Endothelial cell of umbilical vein (primary cell): ENCODE measurements at regions not wholly inside any gene's neighbourhood (a gene's known extent, or its start where the extent isn't known, plus 50 kb on each side); places are given as distances from the start of the nearest gene placed in this dataset.

ENCODE experiments used
- BruUV-seq: library from RNA; stranded (reverse); fragments of 400-500 nt; replicated peaks from 2 replicates; lab custom pipeline; 2021; lab: Mats Ljungman, UMichigan
- CTCF ChIA-PET: fragments of 300-600, 350-600 bp; sonication (Branson Sonifier 250); formaldehyde crosslinking; loops from one replicate; lab custom pipeline; 2021; ENCODE audit warnings: antibody characterized with exemption, inconsistent platforms; lab: Charles Lee
- POLR2A ChIA-PET: fragments of 300-600, 350-600 bp; sonication (Branson Sonifier 250); formaldehyde crosslinking; loops from one replicate; lab custom pipeline; 2021; ENCODE audit warnings: antibody characterized with exemption, inconsistent platforms; lab: Charles Lee
- DNase-seq: peaks from one replicate; pipeline ENCODE4 v3.0.0-alpha.2; 2011; ENCODE audit warnings: low read depth, low spot score
- FAIRE-seq: peaks from 2 replicates; lab custom pipeline; 2011; peaks lifted over from hg19 to GRCh38; lab: Jason Lieb, UNC
- H2AFZ ChIP-seq: 2 replicates; pipeline ENCODE4 v1.6.0; 2012; ENCODE audit warnings: low read depth, low read length, control low read depth, inconsistent platforms
- H3K27ac ChIP-seq: 2 replicates; pipeline ENCODE4 v1.5.1; 2011; ENCODE audit warnings: low read depth, mild to moderate bottlenecking, control low read depth, low read length, moderate library complexity; ENCODE audit not compliant: insufficient read depth
- H3K27me3 ChIP-seq, 2 experiments: 2 replicates each; pipeline versions ENCODE4 v1.6.0 to v1.6.1; 2011; ENCODE audit warnings: low read length in 2 of 2, mixed read lengths in 1 of 2; ENCODE audit not compliant: control insufficient read depth in 2 of 2, insufficient read depth in 2 of 2
- H3K36me3 ChIP-seq, 2 experiments: 2 replicates in 1 of 2; 3 replicates in 1 of 2; pipeline ENCODE4 v1.5.1; 2011; ENCODE audit warnings: low read length in 2 of 2, mild to moderate bottlenecking in 1 of 2, moderate library complexity in 1 of 2; ENCODE audit not compliant: control insufficient read depth in 2 of 2, insufficient read depth in 2 of 2; ENCODE audit errors: extremely low read depth in 1 of 2
- H3K4me1 ChIP-seq: 3 replicates; pipeline ENCODE4 v1.5.1; 2011; ENCODE audit warnings: mild to moderate bottlenecking, low read length; ENCODE audit not compliant: control insufficient read depth, insufficient read depth; ENCODE audit errors: extremely low read depth
- H3K4me2 ChIP-seq: 2 replicates; pipeline ENCODE4 v1.6.1; 2011; ENCODE audit warnings: low read length, control low read depth, mixed read lengths; ENCODE audit not compliant: insufficient read depth
- H3K4me3 ChIP-seq, 3 experiments: fragments of 200-600 bp in 1 of 3; sonication (generic), shearing (Covaris generic) in 1 of 3; replicated peaks in 1 of 3; 2 replicates each; pipeline ENCODE4 v1.5.1; 2011 to 2016; ENCODE audit warnings: control low read depth in 3 of 3, low read length in 3 of 3, mild to moderate bottlenecking in 2 of 3, inconsistent platforms in 1 of 3, low read depth in 1 of 3, moderate library complexity in 1 of 3; ENCODE audit not compliant: insufficient read depth in 1 of 3
- H3K79me2 ChIP-seq: 2 replicates; pipeline ENCODE4 v1.6.0; 2012; ENCODE audit warnings: low read length, inconsistent platforms; ENCODE audit not compliant: control insufficient read depth, insufficient read depth
- H3K9ac ChIP-seq: replicated peaks from 2 replicates; pipeline ENCODE3; 2011; ENCODE audit warnings: low read length, control low read depth; ENCODE audit not compliant: insufficient read depth; ENCODE audit errors: extremely low read depth
- H3K9me1 ChIP-seq: replicated peaks from 3 replicates; pipeline ENCODE4 v1.6.0; 2011; ENCODE audit warnings: mild to moderate bottlenecking, low read length; ENCODE audit not compliant: control insufficient read depth, insufficient read depth; ENCODE audit errors: extremely low read depth
- H3K9me3 ChIP-seq: replicated peaks from 2 replicates; pipeline ENCODE4 v1.5.1; 2012; ENCODE audit warnings: low read length, inconsistent platforms; ENCODE audit not compliant: control insufficient read depth, insufficient read depth
- H4K20me1 ChIP-seq: replicated peaks from 2 replicates; pipeline ENCODE3; 2011; ENCODE audit warnings: mild to moderate bottlenecking, low read length; ENCODE audit not compliant: control insufficient read depth, insufficient read depth; ENCODE audit errors: extremely low read depth
- CTCF ChIP-seq, 2 donors: IDR thresholded peaks; 1 replicate in 1 of 2; 2 replicates in 1 of 2; pipeline ENCODE4 v1.5.1; 2011; ENCODE audit warnings: low read length in 2 of 2, mild to moderate bottlenecking in 2 of 2, moderate library complexity in 2 of 2, control low read depth in 1 of 2, inconsistent platforms in 1 of 2, low read depth in 1 of 2; ENCODE audit not compliant: insufficient read depth in 1 of 2; ENCODE audit errors: extremely low read depth in 1 of 2
- EZH2 ChIP-seq: IDR thresholded peaks from 2 replicates; pipeline ENCODE4 v1.6.1; 2012; ENCODE audit warnings: borderline replicate concordance, low read depth, mild to moderate bottlenecking, moderate library complexity, low read length, inconsistent platforms; ENCODE audit not compliant: severe bottlenecking
- FOS ChIP-seq: IDR thresholded peaks from 2 replicates; pipeline ENCODE4 v1.6.1; 2011; ENCODE audit warnings: mild to moderate bottlenecking, low read length, moderate library complexity, borderline replicate concordance; ENCODE audit not compliant: insufficient read depth
- GATA2 ChIP-seq: IDR thresholded peaks from 2 replicates; pipeline ENCODE4 v1.7.0; 2011; ENCODE audit warnings: low read depth, mild to moderate bottlenecking, moderate library complexity, mixed read lengths, low read length; ENCODE audit not compliant: insufficient read length, insufficient read depth
- JUN ChIP-seq: IDR thresholded peaks from 2 replicates; pipeline ENCODE4 v1.6.1; 2011; ENCODE audit warnings: borderline replicate concordance, low read depth; ENCODE audit not compliant: insufficient read length, insufficient read depth
- MAX ChIP-seq: IDR thresholded peaks from 2 replicates; pipeline ENCODE4 v1.6.1; 2011; ENCODE audit not compliant: insufficient read depth, insufficient read length
- MYC ChIP-seq: IDR thresholded peaks from one replicate; pipeline ENCODE4 v1.6.1; 2011; ENCODE audit warnings: mild to moderate bottlenecking, low read depth, low read length
- POLR2A ChIP-seq: IDR thresholded peaks from 2 replicates; pipeline ENCODE4 v1.6.1; 2012; ENCODE audit warnings: low read depth, mild to moderate bottlenecking, control low read depth, low read length
- POLR2AphosphoS5 ChIP-seq: IDR thresholded peaks from 2 replicates; pipeline ENCODE4 v1.6.1; 2012; ENCODE audit warnings: low read depth, mild to moderate bottlenecking, control low read depth, low read length, moderate library complexity; ENCODE audit not compliant: insufficient read depth
- dilution Hi-C: fragments of 300-500 bp; cut with MboI; formaldehyde crosslinking; loops from one replicate; pipeline ENCODE4 v1.15.0; 2019; ENCODE audit warnings: low sequenced_read_pairs; ENCODE audit not compliant: extremely low pct_ligation_motif_present
- intact Hi-C: fragments of 100-400 bp; cut with micrococcal nuclease; formaldehyde crosslinking; loops from one replicate; pipeline ENCODE4 v1.10.0; 2022

GRCh38 chr10:42690449-42691360 is 52.3 kb upstream of the ZNF33B start:
- Histone ChIP-seq H3K36me3 (no peaks in the 10 kb centered on the region), H3K27me3 (no peaks in the 10 kb centered on the region), H3K4me1 (no peaks in the 10 kb centered on the region), H3K79me2 (no peaks in the 10 kb centered on the region), H2AFZ (no peak overlapping the region), H3K9ac (no peak overlapping the region), H3K9me1 (no peaks in the 10 kb centered on the region), H3K9me3 (no peaks in the 10 kb centered on the region), H3K4me2 (no peak overlapping the region), H4K20me1 (no peaks in the 10 kb centered on the region), H3K4me3 (no peak overlapping the region), H3K27ac (no peak overlapping the region)
- TF ChIP-seq POLR2A (no peak), CTCF (IDR thresholded peaks at IDR 0.05; ENCODE audit: extremely low read depth in 1 of 2, insufficient read depth in 1 of 2, low read depth in 1 of 2, low read length in 2 of 2) (no peak), GATA2 (no peak), MYC (no peak), MAX (no peak), EZH2 (no peak), JUN (no peak), FOS (no peak), POLR2AphosphoS5 (no peak)
- BruUV-seq = no TSS peak
- no peak for DNase-seq
- CTCF ChIA-PET = no interaction called here
- FAIRE-seq = no peak
- POLR2A ChIA-PET = no interaction called here
- dilution Hi-C loops = no loop called here
- intact Hi-C loops = no loop called here
